ENCODE measurements at regions not wholly inside any gene's neighbourhood (a gene's known extent, or its start where the extent isn't known, plus 50 kb on each side); places are given as distances from the start of the nearest gene placed in this dataset.
A peak's percentile ranks its signal among the peaks of the same experiment; 100 is the strongest.

- intact Hi-C loops (cut with DNase I): no loop called here
- DNase-seq (ENCODE audit: low spot score): no peak
Observed at GRCh38 chr20:37455659-37456058, 65.4 kb upstream of the NNAT start.

DNA sequence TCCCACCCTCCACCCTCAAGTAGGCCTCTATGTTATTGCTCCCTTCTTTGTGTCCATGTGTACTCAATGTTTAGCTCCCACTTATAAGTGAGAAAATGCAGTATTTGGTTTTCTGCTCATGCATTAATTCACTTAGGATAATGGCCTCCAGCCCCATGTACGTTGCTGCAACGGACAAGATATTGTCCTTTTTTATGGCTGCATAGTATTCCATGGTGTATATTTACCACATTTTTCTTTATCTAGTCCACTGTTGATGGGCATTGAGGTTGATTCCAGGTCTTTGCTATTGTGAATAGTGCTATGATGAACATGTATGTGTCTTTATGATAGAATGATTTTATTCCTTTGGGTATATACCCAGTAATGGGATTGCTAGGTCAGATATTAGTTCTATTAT lies 64.1 kb upstream of the NNAT start:
- intact Hi-C loops (cut with DNase I): no loop called here
- no peak for DNase-seq (ENCODE audit: low spot score)

GRCh38 chr20:37457921-37458320 lies 63.1 kb upstream of the NNAT start:
- no peak for DNase-seq (ENCODE audit: low spot score)
- intact Hi-C loops (cut with DNase I): no loop called here

DNA sequence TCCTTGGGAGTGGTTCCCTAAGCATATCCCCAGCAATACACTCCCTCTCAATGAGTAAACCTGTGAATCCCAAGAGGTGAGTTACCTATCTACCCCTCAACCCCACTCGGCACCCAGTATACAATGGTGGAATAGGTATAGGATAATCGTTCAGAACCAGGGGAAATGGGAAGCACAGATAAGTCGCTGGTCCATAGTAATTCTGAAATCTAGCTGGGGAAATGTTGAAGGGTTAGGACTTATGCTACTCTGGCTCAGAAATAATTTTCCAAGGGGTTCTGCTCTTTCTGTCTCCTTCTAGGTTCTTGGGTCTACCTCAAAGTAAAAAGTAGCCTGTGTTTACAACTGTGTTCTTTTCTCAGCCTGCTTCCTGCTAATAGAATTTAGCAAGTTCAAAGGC lies 62.3 kb upstream of the NNAT start:
- no peak for DNase-seq (ENCODE audit: low spot score)
- intact Hi-C loops (cut with DNase I): no loop called here

- DNase-seq (ENCODE audit: low spot score): no peak
- intact Hi-C loops (cut with DNase I): no loop called here
Observed at GRCh38 chr20:37461405-37461804, 59.6 kb upstream of the NNAT start.

GRCh38 chr20:37463726-37464494 lies 57.1 kb upstream of the NNAT start:
- peak; percentile 20 for DNase-seq (ENCODE audit: low spot score)
- intact Hi-C loops (cut with DNase I): no loop called here

GRCh38 chr20:37464611-37465010 lies 56.4 kb upstream of the NNAT start:
- peak; percentile 10 for DNase-seq (ENCODE audit: low spot score)
- intact Hi-C loops (cut with DNase I): no loop called here

Measured in cardiac septum (tissue), 1 donor.